ENCODE measurements at regions not wholly inside any gene's neighbourhood (a gene's known extent, or its start where the extent isn't known, plus 50 kb on each side); places are given as distances from the start of the nearest gene placed in this dataset.
A peak's percentile ranks its signal among the peaks of the same experiment; 100 is the strongest.
"Not testable (repeated sequence)": the region's sequence is repeated elsewhere in the genome, so short reads cannot be mapped to it uniquely, and the experiment has no call there.

DNA sequence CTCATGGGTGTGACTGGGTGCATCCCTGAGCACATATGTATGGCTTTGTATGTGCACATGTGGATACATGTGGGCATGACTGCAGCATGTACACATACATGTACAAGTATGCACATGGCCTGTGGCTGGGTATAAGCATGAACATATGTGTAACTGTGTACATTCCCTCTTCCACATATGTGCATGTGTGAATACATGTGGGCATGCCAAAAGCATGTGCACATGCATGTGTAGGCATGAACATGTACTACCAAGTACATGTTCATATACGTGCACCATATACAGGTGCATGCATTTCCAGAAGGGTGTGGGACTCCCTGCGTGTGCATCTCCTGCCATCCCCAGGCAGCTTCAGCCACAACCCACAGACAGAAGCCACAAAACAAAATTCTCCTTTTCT, 208.2 kb downstream of the MN1 start:
- DNase-seq = no peak

DNA sequence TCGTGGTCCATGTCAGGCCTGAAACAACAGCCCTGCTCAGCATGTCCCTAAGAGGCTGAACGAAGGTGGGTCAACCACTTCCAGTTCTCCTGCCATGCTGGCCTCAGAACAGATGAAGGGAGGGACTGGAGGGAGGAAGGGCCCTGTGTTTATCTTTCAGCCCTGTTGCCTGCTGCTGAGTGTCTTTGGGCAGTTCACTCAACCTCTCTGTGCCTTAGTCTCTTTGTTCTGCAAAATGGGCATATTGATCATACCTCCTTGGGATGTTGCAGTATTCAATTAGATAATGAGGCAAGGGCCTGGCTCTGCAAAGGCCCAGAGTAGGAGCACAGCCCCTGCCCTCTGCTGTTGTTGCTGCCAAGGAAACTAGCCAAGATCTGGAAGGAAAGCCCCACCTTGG, 207.5 kb downstream of the MN1 start:
- DNase-seq = no peak

DNA sequence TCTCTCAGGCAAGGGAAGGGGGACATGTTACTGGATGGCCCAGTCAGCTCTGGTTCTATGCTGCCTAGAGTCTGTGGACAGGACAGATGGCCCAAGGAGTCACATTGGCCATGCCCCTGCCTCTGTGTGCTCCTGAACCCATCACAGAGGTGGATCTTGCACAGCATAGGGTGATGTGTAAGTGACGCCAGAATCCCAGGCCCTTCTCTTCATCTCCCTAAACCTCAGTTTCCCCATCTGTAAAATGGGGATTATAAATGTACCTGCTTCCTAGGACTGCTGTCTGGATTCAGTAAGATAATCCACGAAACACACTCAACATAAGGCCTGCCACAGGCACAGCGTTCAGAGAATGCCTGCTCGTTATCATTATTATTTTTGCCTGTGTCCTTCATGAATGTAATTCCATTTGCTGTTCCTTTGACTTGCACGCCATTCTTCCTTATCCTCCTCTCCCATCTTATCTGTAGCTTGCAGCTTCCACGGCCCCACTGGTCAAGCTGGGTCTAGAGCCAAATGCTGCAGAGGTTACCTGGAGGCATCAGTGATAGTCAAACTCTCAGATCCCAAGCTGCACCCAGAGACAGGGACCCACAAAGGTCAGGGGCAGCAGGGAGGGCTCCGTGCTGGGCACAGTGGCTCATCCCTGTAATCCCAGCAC, 207.0 kb downstream of the MN1 start:
- DNase-seq = no peak

DNA sequence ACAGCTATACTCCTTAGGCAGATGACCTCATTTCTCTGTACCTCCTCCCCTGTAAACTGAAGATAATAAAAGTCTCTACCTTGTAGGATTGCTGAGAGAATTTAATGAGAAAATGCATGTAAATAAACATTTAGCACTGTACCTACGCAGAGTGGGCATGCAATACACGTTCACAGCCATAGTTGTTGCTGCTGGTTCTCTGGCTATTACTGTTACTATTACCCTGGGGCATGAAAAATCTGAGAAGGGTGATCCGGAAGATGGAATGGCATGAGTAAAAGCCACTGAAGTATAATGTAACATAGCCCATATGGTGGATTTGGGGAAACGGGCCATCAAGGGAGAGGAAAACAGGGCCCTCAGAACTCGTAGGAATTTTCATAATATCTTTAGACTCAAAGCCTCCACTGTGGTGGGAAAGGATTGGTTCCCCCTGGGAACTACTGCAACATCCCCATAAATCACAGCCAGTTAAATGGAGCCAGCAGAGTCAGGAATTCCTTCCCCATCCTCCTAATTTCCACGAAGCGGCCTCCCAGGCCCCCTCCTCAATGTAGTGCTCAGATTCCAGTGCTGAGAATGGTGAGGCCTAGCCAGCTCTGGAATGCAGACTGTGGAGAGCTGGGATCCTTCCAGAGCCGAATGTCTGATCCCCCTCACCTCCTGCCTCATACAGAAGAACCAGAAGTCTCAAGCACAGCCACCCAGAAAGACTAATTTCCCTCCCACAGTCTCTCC, 205.3 kb downstream of the MN1 start:
- DNase-seq = no peak

DNA sequence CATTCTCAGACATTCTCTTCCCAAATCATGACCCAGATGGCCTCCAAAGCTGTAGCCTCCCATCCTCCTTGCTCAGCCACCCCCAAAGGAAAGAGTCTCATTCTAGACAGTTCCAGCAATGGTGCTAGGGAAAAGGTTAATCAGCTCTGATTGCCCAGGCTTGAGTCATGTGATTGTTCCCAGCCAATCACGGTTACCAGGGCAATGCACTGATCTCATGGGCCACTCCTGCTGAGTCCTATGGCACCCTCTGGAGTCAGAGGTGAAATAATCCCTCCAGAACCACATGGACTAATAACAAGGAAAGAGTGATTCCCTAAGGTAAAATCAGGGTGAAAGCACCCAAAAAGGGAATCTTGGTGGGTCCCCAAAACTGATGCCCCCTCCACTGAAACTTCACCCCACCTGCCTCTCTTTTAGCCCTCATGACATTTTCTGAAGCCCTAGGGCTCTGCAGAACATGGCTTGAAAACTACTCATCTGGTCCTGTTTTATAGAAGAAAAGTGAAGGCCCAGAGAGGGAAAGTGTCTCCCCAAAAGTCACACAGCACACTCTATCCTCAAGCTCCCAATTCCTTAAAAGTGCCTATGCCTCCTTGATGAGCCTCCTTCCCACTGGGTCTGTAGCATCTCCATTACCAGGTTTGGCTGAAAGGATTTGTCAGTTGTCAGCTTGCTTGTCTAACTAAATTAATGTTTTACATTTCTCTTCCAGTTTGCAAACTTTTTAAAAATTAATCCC, 203.7 kb downstream of the MN1 start:
- DNase-seq = peak; percentile 11

DNA sequence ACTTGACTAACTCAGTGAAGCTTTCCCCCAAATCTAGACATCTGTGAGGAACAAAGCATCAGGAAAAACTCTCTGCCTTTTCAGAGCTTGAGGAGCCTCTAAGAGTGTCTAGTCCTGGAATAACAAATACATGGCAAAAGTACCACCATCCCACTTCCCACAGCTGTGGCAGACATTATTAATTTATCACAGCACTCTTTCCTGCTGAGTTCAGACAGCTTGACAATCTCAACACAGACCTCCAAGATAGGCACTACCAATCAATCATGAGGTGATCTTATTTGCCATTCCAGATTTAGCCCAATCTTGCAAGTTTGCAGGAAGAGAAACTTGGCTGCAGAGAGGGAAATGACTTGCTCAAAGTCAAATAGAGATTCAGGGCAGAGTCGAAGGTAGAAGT, 202.8 kb downstream of the MN1 start:
- DNase-seq = no peak

DNA sequence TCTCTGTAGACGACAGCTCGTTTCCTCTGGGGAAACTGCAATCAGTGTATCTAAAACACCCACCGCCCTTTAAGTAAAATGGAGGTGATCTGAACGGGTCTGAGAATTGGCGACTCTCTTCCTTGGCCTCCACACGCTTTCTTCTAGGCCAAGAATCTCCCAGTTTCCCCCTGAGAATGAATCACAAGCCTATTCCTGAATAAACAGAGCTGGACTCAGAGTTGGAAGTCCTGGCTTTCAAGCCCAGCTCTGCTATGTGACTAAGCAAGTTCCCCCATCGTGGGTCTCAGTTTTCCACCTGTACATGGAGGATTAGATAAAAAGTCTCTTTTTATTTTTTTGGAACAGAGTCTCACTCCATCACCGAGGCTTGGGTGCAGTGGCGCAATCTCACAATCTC, 200.4 kb downstream of the MN1 start:
- no peak for DNase-seq

DNA sequence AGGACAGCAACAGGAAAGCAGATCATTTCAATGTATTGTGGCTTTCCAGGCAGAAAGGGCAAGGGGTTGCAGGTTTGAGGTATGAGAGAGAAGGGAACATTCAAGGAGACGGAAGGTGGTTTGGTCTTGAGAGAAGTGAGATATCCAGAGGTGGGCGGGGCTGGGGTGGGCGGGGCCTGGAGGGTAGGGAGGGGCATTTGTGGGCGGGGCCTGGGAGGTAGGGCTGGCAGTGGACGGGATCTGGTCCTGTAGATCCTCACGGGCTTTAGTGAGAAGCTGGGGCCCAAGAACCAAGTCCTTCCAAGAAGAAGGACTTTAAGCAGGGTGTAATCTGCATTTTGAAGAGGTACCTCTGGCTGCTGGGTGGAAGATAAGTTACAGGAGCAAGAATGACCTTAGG, 199.2 kb downstream of the MN1 start:
- DNase-seq = no peak

DNA sequence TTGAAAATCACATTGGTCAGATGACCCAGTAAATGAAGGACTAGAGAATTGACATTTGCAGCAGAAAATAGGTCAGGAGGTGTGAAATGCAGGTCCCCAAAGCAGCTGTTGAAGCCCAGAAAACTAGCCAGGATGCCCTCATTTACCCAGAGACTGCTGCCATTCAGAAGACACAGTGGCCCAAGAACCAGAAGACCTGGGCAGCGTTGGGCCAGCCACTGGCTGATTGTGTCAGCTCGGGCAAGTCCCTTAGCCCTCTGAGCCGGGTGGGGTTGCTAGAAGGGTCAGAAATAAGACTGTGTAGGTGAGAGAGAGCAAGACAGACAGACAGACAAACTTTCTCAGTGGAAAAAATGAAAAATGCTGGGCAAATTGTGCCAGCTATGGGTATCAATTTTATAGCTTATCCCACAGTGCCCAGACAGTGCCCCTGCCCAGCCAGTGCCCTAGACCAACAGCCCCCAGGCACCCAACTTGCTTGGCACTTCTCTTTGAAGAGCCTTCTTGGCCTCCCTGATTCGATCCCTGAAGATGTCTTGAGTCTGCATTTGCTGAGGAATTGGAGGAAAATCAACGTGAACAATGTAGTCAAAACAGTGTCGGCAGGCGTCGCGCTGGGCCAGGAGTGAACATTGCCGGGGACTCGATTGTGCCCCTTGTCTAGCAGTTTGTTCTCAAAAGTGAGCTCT, 198.3 kb downstream of the MN1 start:
- DNase-seq = no peak

DNA sequence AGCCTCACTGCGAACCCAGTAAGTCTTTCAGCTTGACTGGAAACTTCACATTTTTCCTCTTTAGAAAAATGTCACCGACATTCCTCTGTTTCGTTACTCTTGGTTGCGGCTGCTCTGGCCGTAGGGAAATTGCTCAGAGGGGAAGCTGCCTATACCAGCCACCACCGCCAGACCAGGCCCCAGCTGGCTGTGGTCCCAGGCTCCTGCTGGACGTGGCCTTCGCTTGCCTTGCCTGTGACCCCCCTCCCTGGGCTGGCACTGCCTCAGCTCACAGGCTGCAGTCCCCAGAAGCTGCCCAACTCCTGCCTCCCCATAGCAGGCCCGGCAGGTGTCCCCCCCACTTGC, 197.8 kb downstream of the MN1 start:
- DNase-seq = no peak

DNA sequence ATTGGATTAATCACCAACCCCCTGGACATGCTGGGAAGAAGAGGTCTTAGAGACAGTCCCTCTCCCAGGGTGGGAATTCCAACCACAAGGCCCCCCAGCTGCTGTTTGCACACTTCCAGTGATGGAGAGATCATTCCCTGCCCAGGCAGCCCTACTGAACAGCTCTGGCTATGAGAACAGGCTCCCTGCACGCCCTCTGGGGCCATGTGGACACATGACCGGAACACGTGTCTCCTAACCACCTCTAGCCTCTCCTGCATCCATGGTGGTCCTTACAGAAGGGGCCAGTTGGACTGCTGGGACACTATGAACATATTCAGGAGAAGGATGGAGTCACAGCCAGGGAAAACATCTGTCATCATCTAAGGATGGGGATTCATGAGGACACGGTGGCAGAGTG, 196.2 kb downstream of the MN1 start:
- DNase-seq = no peak

DNA sequence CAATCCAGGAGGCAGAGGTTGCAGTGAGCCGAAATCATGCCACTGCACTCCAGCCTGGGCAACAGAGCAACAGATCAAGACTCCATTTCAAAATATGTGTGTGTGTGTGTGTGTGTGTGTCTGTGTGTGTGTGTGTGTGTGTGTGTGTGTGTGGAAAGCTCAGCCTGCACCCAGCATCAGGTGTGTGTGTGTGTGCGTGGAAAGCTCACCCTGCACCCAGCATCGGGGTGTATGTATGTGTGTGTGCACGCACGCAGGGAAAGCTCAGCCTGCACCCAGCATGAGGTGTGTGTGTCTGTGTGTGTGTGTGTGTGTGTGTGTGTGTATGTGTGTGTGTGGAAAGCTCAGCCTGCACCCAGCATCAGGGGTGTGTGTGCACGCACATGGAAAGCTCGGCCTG, 193.8 kb downstream of the MN1 start:
- not testable (repeated sequence) for DNase-seq

DNA sequence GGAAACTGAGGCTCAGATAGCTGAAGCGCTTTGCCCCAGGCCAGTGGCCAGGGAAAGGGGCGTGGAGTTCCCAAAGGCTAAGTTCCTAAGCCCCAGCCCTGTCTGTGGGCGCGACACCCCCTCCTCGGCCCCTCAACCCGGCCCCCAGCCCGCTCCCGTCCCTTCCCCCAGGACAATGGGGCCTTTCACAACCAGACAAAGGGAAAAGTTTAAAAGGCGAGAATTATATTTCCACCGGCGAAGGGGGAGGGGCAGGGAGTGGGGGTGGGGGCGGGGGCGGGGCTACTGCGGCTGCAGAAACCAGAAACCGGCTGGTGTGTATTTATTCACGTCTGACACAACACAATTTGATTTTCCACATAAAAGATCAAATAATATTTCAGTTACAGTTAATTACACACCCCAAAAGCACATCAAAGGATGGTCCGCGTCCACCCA, 192.1 kb downstream of the MN1 start:
- DNase-seq = no peak

DNA sequence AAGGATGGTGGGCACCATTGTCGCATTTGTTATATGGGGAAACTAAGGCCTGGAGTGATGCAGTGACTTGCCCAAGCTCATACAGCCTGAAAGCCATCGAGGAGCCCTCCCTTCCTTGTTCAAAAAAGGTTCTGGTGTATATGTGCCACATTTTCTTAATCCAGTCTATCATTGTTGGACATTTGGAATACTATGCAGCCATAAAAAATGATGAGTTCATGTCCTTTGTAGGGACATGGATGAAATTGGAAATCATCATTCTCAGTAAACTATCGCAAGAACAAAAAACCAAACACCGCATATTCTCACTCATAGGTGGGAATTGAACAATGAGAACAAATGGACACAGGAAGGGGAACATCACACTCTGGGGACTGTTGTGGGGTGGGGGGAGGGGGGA, 191.4 kb downstream of the MN1 start:
- not testable (repeated sequence) for DNase-seq

DNA sequence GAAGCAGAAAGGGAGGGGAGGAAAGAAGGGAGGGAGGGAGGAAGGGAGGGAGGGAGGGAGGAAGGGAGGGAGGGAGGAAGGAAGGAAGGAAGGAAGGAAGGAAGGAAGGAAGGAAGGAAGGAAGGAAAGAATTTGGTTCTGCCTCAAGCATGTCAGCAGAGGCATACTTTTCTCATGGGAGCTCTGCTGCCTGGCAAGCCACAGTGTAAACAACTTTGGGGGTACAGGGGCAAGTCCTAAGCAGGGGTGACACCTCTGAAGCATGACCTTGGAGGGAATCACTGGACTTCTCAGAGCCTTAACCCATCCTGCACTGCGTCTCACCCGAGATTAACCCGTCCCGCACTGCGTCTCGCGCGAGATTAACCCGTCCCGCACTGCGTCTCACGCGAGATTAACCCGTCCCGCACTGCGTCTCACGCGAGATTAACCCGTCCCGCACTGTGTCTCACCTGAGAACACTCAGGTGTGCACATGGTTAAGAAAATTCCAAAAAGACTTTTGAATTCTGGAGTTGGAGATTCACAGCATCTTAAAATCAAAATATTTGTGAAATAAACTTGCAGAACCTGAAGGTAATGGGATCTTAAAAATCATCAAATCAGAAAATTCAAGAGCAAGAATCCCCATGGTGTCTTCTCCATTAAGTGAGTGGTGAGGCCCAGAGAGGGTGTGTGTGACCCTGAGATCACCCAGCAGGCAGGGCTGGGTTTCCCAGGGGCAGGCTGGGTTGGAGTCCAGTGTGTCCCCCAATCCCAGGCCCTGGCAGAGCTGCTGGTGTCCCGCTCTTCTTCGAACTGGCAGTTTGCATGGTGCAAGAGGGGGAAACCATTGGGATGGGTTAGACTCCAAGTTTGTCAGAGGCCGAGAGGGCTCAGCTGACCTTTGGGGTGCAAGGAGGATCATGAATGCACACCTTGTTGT, 190.4 kb downstream of the MN1 start:
- no peak for DNase-seq

DNA sequence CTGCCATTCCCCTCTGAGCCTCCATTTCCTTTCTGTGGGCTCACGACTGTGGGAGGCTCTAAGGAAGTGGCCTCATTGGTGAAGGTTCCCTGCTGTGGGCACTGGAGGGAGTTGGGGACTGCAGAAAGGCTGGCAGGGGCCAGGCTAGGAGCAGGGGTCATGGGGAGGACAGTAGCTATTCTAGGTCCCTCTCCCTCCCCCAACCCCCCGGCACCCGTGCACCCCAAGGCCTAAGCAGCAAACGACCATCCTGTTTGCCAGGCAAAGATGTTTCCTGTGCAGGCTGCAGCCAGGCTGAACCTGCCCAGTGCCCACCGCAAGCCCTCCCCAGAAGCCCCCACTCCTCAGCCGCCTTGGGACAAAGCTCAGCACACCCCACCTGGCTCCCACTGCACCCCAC, 189.4 kb downstream of the MN1 start:
- DNase-seq = no peak

DNA sequence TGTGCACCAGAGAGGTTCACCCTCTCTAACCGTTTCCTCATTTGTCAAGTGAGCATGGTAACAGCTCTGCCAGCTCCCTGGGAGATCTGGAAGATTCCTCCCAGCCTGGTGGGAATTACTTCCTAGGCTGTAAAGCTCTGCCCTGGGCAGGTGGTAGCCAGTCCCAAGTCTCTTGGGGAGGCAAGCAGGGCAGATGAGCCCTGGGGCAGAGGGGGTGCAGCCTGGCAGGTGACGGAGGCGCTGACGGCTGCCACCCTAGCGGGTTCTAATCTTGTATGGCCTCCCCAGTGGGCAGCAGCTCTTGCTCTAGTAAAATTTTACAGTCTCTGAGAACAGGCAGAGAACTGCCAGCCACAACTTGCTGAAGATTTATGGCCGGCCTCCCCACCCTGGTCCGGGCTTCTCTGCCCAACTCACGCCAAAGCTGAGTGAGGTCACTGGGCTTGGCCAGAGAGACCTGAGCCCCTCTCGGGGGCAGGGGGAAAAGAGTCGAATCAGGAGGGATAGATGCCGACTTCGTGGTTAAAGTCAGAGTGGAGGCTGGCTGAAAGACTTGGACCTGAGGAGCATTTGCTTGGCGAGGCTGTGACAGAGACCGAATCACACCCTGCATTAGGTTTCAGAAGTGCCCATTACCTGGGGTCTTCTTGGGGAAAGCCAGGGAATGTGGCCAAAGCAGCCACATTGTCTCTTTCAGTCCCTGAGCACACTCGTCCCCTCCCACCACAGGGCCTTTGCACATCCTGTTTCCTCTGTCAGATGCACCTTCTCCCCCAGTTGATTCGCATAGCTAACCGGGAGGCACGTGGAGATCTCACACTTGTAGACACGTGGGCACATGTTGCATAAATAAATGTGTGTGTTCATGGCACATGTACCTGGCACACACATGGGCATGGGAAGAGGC, 188.2 kb downstream of the MN1 start:
- no peak for DNase-seq

DNA sequence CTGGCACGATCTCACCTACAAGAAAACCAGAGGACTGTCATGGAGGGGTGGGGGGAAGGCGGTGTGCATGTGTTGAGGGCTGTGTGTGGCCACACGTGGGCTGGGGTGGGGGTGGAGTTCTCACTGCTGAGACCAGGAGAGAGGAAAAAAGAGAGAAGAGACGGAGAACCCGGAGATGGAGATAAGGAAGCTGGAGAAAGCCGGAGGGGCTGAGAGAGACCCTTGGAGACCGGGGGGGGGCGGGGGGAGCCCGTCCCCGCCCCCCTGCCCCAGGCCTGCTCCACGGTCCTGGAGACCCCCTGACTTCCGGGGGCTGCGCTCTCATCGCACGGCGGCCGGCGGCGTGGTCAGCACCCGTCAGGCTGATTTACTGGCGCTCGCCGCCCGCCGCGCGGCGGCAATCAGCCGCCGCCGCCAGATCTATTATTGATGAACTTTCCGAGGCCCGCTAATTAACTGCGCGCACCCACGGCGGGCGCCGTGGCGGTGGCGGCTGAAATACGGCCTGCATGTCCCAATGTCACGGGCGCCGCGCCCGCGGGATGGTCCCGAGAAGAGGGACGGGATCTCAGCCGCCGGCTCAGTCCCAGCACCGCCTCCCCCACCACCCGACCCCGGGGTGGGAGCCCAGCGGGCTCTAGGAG, 187.4 kb downstream of the MN1 start:
- DNase-seq = no peak

DNA sequence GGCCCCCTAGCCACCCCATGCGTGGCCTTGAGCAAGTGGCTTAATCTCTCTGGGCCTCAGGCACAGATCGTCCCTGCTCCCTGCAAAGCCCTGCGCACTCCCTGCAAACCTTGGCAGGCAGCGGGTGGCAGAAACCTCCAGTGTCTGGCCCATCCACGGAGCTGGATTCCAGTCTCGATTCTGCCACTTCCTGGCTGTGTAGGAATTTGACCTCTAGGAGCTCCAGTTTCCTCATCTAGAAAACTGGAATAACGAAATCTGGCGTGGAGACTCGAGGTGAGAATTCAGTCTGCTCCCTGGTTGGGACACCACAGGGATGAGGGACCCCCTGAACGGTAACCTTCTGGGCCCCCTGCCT, 186.9 kb downstream of the MN1 start:
- no peak for DNase-seq

DNA sequence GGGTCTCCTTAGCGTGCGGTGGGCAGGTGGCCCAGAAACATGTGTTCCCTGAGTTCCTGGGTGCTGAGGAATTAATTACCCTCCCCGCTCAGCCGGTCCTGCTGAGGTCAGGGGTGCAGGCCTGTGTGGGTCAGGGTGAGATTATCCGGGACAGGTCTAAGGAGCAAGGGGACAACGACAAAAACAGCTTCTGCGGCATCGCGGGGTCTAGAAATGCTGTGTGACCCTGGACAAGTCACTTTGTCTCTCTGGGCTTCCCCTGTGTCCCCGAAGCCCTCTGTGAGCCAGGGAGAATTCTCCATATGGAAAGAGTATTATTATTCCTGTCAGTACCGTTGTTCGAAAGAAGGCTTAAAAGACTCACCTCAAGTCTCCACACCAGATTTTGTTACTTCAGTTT, 186.1 kb downstream of the MN1 start:
- no peak for DNase-seq

DNA sequence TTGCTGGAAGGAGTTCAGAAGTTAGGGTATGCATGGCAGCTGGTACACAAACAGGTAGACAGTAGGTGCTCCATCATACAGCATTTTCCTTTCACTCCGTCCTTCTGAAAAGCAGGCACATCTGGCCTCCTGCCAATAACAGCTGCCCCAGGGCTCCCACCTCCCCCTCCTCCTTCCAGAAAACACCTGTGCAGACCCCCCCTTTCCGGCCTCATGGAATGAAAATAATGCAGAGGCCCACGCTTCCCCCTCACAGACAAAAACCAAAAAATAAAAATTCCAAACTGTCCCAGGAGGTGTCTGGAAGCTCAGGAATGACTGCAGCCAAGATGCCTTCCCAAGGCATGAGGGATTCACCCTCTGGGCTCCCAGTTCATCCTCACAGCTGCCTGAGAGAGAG, 185.5 kb downstream of the MN1 start:
- no peak for DNase-seq
